Heart left ventricle (tissue), 13 donors: ENCODE measurements at regions not wholly inside any gene's neighbourhood (a gene's known extent, or its start where the extent isn't known, plus 50 kb on each side); places are given as distances from the start of the nearest gene placed in this dataset.

Source experiments
- CTCF ChIP-seq, 12 donors: fragments of 200-600 bp; sonication (generic) in 4 of 12; IDR thresholded peaks; one replicate each; pipeline versions ENCODE4 v1.5.0 to v1.8.0; 2018 to 2022; ENCODE audit warnings: antibody characterized with exemption in 12 of 12, mild to moderate bottlenecking in 5 of 12
- POLR2A ChIP-seq, 2 donors: fragments of 450-650 bp; IDR thresholded peaks; one replicate each; pipeline ENCODE4 v1.6.1; 2017; ENCODE audit warnings: antibody characterized with exemption in 2 of 2, mild to moderate bottlenecking in 2 of 2, moderate library complexity in 2 of 2
- donor health status: ischemic (EF 13 %, LVEDD 7.1; RV severe dilation, severe dysfunction).
- donor health status: DM: no; HTN: yes; CAD: no.
- donor health status: DM: no; HTN: no; CAD: no.
- donor health status: ischemic (EF 25% LVEDD 6.9; RV normal size, moderate dysfunction).
- donor health status: ischemic (EF 25% LVEDD 5.7; RV mildly dilated, moderate dysfunction).
- donor health status: ischemic (EF 35%, LVEDD 5.7; RV mildly dilated, moderate dysfunction).
- donor health status: nonischemic (EF 11% LVEDD 7.7; RV severe dilation, severe dysfunction).
- donor health status: DM: yes; HTN: yes; CAD: no.
- donor health status: PGD.
- donor health status: ischemic (EF 29% LVEDD 5.4; RV normal size, mild dysfunction).
- donor health status: nonischemic (EF 23%, LVEDD 6.1; RV moderate dilation, normal function).

- TF ChIP-seq CTCF (IDR thresholded peaks at IDR 0.05) (no peak), POLR2A (IDR thresholded peaks at IDR 0.05) (no peak)
Observed at GRCh38 chr22:40116496-40117200, 61.1 kb upstream of the TNRC6B start.
